ENCODE measurements at regions not wholly inside any gene's neighbourhood (a gene's known extent, or its start where the extent isn't known, plus 50 kb on each side); places are given as distances from the start of the nearest gene placed in this dataset.

DNA sequence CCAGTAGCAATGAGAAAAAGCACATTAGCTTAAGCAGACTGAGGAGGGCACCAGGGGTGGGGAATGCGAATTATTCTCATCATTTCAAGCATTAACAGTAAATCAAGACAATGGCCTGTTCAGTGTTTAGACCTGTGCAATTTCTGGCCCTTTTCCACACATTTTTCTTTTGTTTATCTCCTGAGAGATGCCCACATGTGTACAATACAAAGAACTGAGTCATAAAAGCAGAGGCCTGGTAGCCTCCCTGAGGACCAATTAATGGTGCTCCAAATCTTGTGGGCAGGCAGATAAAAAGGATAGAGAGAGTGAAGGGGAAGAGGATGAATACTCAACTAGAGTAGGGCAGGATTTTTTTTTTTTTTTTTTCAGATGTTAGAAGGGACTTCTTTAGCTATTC is 480.8 kb downstream of the RERGL start:
- no peak overlapping the region for H3K4me3 Mint-ChIP-seq
- no peaks in the 10 kb centered on the region for H3K27me3 Mint-ChIP-seq (ENCODE audit: low read depth)
- no peaks in the 10 kb centered on the region for H3K9me3 Mint-ChIP-seq
- TF ChIP-seq, protein P1, sequence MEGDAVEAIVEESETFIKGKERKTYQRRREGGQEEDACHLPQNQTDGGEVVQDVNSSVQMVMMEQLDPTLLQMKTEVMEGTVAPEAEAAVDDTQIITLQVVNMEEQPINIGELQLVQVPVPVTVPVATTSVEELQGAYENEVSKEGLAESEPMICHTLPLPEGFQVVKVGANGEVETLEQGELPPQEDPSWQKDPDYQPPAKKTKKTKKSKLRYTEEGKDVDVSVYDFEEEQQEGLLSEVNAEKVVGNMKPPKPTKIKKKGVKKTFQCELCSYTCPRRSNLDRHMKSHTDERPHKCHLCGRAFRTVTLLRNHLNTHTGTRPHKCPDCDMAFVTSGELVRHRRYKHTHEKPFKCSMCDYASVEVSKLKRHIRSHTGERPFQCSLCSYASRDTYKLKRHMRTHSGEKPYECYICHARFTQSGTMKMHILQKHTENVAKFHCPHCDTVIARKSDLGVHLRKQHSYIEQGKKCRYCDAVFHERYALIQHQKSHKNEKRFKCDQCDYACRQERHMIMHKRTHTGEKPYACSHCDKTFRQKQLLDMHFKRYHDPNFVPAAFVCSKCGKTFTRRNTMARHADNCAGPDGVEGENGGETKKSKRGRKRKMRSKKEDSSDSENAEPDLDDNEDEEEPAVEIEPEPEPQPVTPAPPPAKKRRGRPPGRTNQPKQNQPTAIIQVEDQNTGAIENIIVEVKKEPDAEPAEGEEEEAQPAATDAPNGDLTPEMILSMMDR (IDR thresholded peaks at IDR 0.05; ENCODE audit: unreplicated experiment in 3 of 3): no peak
- no peaks in the 10 kb centered on the region for H3K4me1 Mint-ChIP-seq
- no peak overlapping the region for H3K27ac Mint-ChIP-seq
- H3K36me3 Mint-ChIP-seq (ENCODE audit: low read depth): no peaks in the 10 kb centered on the region

DNA sequence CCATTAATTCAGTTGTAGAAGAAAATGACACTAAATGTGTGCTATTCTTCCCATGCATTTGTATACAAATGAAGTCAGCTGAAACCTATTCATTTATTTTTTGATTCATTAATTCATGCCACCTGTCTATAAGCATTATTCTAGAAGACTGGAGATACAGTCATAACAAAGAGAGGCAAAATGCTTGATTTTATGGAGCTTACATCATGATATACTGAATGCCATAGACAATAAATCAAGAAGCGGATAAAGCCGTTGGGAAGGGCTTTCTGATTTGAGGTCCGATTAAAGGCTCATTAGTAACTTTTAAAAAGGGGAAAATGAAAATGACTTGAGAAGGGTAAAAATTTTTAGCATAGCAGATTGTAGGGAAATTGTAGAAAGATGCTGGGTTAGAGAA is 494.9 kb downstream of the RERGL start:
- TF ChIP-seq, protein P1 (IDR thresholded peaks at IDR 0.05; ENCODE audit: unreplicated experiment in 3 of 3): no peak
- H3K9me3 Mint-ChIP-seq: no peaks in the 10 kb centered on the region
- no peaks in the 10 kb centered on the region for H3K4me1 Mint-ChIP-seq
- H3K36me3 Mint-ChIP-seq (ENCODE audit: low read depth): no peaks in the 10 kb centered on the region
- no peaks in the 10 kb centered on the region for H3K27me3 Mint-ChIP-seq (ENCODE audit: low read depth)
- no peak overlapping the region for H3K4me3 Mint-ChIP-seq
- H3K27ac Mint-ChIP-seq: no peak overlapping the region

DNA sequence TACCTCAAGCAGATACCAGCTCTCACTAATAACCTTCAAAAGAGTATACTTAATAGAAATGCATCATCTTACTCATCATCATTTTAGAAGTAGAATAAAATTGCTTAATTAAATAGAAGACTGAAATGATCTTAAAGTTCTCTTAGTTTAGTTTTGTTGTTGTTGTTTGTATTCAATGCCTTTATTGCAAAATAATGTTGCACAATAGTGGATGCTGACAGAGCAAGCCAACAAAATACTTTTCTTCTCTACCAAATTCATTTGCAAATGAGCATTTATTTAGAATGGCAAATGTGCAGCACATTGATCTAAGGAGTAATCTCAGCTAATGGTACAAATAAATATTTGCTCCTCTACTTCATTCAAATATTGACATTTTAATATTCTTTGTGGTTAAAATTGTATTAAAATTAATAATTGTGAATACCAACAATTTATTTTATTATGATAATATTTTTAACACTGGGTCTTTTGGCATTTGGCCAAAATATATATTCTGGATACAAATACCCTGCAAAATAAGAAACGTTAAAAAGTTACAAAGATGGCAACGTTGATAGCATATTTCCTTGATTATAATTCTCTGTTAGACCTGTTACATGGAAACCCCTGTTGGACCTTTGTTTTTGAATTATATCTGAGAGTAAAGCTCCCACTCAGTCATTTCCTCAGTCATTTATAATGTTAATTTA is 496.1 kb downstream of the RERGL start:
- H3K4me1 Mint-ChIP-seq: no peaks in the 10 kb centered on the region
- TF ChIP-seq, protein P1 (IDR thresholded peaks at IDR 0.05; ENCODE audit: unreplicated experiment in 3 of 3): no peak
- H3K36me3 Mint-ChIP-seq (ENCODE audit: low read depth): no peaks in the 10 kb centered on the region

DNA sequence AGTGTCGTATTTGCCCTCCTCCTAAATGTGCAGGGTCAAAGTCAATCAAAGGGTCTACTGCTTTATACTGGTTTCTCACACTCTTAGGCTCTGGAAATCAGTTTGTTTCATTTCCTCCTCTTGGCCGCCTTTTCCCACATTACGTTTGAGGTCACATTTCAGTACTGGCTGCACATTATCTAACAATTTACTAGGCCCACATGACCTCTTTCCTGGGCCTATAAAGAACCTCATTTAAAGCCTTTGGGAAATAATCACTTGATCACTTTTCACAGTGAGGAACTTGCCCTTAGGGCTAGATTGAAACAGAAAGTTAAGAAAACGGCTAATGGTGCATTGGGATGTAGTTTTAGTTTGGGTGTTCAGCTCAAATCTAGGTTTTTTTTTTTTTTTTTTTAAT is 497.5 kb downstream of the RERGL start:
- Mint-ChIP-seq H3K27me3 (ENCODE audit: low read depth) (no peaks in the 10 kb centered on the region), H3K36me3 (ENCODE audit: low read depth) (no peaks in the 10 kb centered on the region), H3K9me3 (no peaks in the 10 kb centered on the region), H3K4me1 (no peaks in the 10 kb centered on the region), H3K27ac (peak overlapping the region in 1 of 3 experiments; percentile 27), H3K4me3 (no peak overlapping the region)
- TF ChIP-seq, protein P1 (IDR thresholded peaks at IDR 0.05; ENCODE audit: unreplicated experiment in 3 of 3): no peak

More for the DNA sequence above, 496.1 kb downstream of the RERGL start:
- Mint-ChIP-seq H3K4me3 (no peak overlapping the region), H3K27ac (no peak overlapping the region), H3K9me3 (no peaks in the 10 kb centered on the region), H3K27me3 (ENCODE audit: low read depth) (no peaks in the 10 kb centered on the region)

DNA sequence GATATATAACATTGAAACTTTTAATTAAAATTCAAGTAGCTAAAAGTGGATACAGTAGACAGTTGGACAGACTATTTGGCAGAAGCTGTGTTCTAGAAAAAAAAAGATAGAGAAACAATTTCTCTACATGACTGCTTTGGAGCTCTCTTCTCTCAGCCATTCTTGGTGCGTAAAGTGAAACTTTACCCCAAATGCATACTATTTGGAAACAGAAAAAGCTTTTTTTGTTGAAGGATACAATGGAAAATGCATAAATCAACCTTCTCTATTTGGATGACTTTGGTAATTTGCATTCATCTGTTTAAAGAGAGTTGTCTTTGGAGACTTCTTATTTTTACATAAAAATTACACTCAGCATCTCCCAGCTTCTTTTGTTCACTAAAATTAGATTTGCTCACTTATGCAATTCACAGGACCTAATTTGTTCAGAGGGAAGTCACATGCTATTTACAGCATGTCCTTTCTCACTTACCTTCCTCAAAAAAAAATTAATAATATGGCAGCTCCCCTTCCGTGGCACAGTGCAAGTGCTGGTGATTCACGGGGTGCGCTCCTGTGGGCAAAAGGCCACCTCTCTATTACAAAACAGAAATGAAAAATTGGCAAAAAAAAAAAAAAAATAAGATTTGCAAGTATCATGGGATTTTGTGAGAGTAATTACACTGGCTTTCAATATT is 498.9 kb downstream of the RERGL start:
- Mint-ChIP-seq H3K4me3 (no peak overlapping the region), H3K27ac (no peak overlapping the region), H3K9me3 (no peaks in the 10 kb centered on the region), H3K27me3 (ENCODE audit: low read depth) (no peaks in the 10 kb centered on the region), H3K4me1 (no peaks in the 10 kb centered on the region), H3K36me3 (ENCODE audit: low read depth) (no peaks in the 10 kb centered on the region)
- TF ChIP-seq, protein P1 (IDR thresholded peaks at IDR 0.05; ENCODE audit: unreplicated experiment in 3 of 3): no peak

DNA sequence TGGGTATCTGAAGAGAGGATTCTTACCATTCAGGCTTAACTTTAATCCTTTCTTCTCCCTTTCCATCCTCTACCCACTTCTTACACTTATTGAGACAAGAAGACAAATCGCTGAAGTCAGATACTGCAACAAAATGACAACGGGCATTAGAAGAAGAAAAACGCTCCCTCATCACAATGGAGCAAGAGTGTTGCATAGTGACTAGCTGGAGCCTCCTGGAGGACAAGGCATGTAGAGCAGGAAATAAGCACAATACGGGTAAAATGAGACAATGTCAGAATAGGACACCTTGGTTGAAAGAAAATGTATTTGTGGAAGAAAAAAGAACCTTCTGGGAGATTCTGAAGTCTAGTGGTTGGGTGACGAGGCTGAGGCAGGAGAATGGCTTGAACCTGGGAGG is 501.0 kb downstream of the RERGL start:
- TF ChIP-seq, protein P1 (IDR thresholded peaks at IDR 0.05; ENCODE audit: unreplicated experiment in 3 of 3): peak; percentile 17 to 46 (median 29)
- H3K4me1 Mint-ChIP-seq: no peaks in the 10 kb centered on the region
- no peak overlapping the region for H3K4me3 Mint-ChIP-seq
- no peaks in the 10 kb centered on the region for H3K36me3 Mint-ChIP-seq (ENCODE audit: low read depth)
- no peaks in the 10 kb centered on the region for H3K9me3 Mint-ChIP-seq
- no peaks in the 10 kb centered on the region for H3K27me3 Mint-ChIP-seq (ENCODE audit: low read depth)
- H3K27ac Mint-ChIP-seq: no peak overlapping the region

Data from nephron (organoid).